ENCODE measurements at regions not wholly inside any gene's neighbourhood (a gene's known extent, or its start where the extent isn't known, plus 50 kb on each side); places are given as distances from the start of the nearest gene placed in this dataset.

DNA sequence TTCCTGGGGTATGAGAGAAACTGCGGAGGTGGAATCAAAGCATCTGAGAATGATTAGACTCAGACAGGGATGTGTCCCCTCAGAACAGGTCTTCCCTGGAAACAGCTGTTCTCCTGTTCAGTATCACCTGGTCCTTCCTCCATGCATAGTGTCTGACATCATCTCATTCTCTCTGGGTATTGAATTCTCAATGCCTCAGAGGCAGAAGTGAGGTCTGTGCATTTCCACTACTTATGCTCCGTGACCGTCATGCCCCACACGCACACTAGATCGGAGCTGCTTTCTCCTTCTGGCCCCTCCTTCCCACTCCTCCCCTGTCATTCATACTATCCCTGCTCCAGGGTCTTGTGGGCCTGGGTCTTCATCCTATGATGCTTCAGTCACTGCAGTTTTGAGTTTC, 61.4 kb upstream of the DAB2IP start:
- Histone ChIP-seq H4K91ac (replicated peaks; ENCODE audit: insufficient read length, low read length) (no peak overlapping the region), H2BK15ac (ENCODE audit: low read length) (no peak overlapping the region), H3K4me1 (replicated peaks in 1 of 4; ENCODE audit: control insufficient read depth in 3 of 4, insufficient read depth in 4 of 4, low read length in 3 of 4) (peaks cover 0 to 2% (median 0%) of the 10 kb centered on the region in 4 experiments; a peak in 1 of 7 replicates), H2BK120ac (replicated peaks; ENCODE audit: low read depth, low read length) (no peak overlapping the region), H3K14ac (ENCODE audit: insufficient read length) (no peak overlapping the region), H3K4ac (replicated peaks; ENCODE audit: insufficient read length, low read depth, low read length) (no peak overlapping the region), H3K27ac (ENCODE audit: low read depth, low read length) (no peak overlapping the region), H2AFZ (ENCODE audit: low read length) (no peak overlapping the region), H3K27me3 (replicated peaks in 1 of 4; ENCODE audit: control insufficient read depth in 3 of 4, extremely low read depth in 1 of 4, insufficient read depth in 3 of 4, low read length in 3 of 4) (peaks cover 0 to 5% (median 0%) of the 10 kb centered on the region in 4 experiments; a peak in 1 of 7 replicates), H4K8ac (ENCODE audit: extremely low read depth, insufficient read depth, low read length) (no peak overlapping the region), H4K20me1 (replicated peaks in 1 of 2; ENCODE audit: control insufficient read depth in 1 of 2, insufficient read depth in 2 of 2, low read length in 2 of 2) (no peaks in the 10 kb centered on the region), H3K79me2 (ENCODE audit: control insufficient read depth in 1 of 2, insufficient read depth in 2 of 2, low read length in 2 of 2) (no peaks in the 10 kb centered on the region), H3K23ac (ENCODE audit: insufficient read length) (no peak overlapping the region), H3K79me1 (ENCODE audit: low read depth, low read length) (no peaks in the 10 kb centered on the region), H3K56ac (replicated peaks; ENCODE audit: insufficient read length, low read depth, low read length) (no peak overlapping the region), H3K4me2 (ENCODE audit: insufficient read depth in 1 of 2, low read depth in 2 of 2, low read length in 2 of 2) (no peak overlapping the region), H3K9ac (replicated peaks in 1 of 4; ENCODE audit: extremely low read depth in 1 of 4, low read depth in 3 of 4, low read length in 3 of 4) (no peak overlapping the region), H2AK5ac (ENCODE audit: low read depth, low read length) (no peak overlapping the region), H3K18ac (ENCODE audit: extremely low read depth, low read length) (no peak overlapping the region), H2BK12ac (ENCODE audit: low read depth, low read length) (no peak overlapping the region), H3K4me3 (ENCODE audit: extremely low read depth in 1 of 4, insufficient read depth in 2 of 4, low read depth in 3 of 4, low read length in 4 of 4) (no peak overlapping the region), H3K36me3 (ENCODE audit: control insufficient read depth in 2 of 4, insufficient read depth in 4 of 4, low read length in 3 of 4) (no peaks in the 10 kb centered on the region), H3K23me2 (ENCODE audit: low read depth, low read length) (no peaks in the 10 kb centered on the region; the same call in 1 of the 2 replicates), H4K5ac (ENCODE audit: insufficient read length, low read depth, low read length) (no peak overlapping the region), H2BK5ac (ENCODE audit: low read depth, low read length) (no peak overlapping the region), H3K9me3 (ENCODE audit: insufficient read depth in 2 of 2, low read depth in 1 of 2, low read length in 1 of 2) (no peaks in the 10 kb centered on the region), H2BK20ac (ENCODE audit: low read length) (no peak overlapping the region)
- POLR2A ChIA-PET (ENCODE audit: partially characterized antibody), result interaction anchor here (0.7 to 1.9 kb wide), 2 partner anchors 8 to 10 kb away, joined by 3 to 6 read pairs; no protein-coding TSS in a partner anchor
- CTCF ChIA-PET (ENCODE audit: partially characterized antibody), result interaction anchor here (0.7 to 1.9 kb wide), 7 partner anchors 10 to 106 kb away, joined by 3 to 10 read pairs (median 3); no protein-coding TSS in a partner anchor
- no peak for FAIRE-seq
- TF ChIP-seq CBX8 (IDR thresholded peaks at IDR 0.05; ENCODE audit: borderline replicate concordance, low read depth, low read length) (no peak), CTBP2 (IDR thresholded peaks at IDR 0.05; ENCODE audit: borderline replicate concordance, insufficient read depth, insufficient read length, low read length) (no peak), FOSL1 (IDR thresholded peaks at IDR 0.05; ENCODE audit: insufficient read depth, low read depth, low read length) (no peak)
- WGBS, 2 experiments (ENCODE audit: extremely low coverage in 1 of 2, insufficient coverage in 1 of 2, insufficient read length in 1 of 2, insufficient replicate concordance in 2 of 2, low coverage in 1 of 2, low lambda C conversion rate in 2 of 2, missing lambda C conversion rate in 1 of 2), result 79% methylated on average over 5 of the region's 5 CpGs; no CpG with 5 or more reads in 1 of the 2 experiments
- DNase-seq (ENCODE audit: low read depth in 1 of 2, low spot score in 2 of 2), result no peak
